Activated T-cell treated with anti-CD3 and anti-CD28 coated beads, Interleukin-2, amount 50 U/mL, for 72 hours (primary cell): ENCODE measurements at regions not wholly inside any gene's neighbourhood (a gene's known extent, or its start where the extent isn't known, plus 50 kb on each side); places are given as distances from the start of the nearest gene placed in this dataset.

Experiments used
- ATAC-seq, 2 donors: fragments of 150-1000 bp; cut with Tn5 transposase; replicated peaks in 1 of 2; 2 replicates each; pipeline ENCODE4 v1.10.0; 2021; ENCODE audit warnings: moderate library complexity in 2 of 2, mild to moderate bottlenecking in 1 of 2
- DNase-seq, 2 donors: peaks; one replicate each; pipeline ENCODE4 v3.0.0; 2021 to 2022; ENCODE audit warnings: mixed read lengths in 1 of 2
- H3K27ac Mint-ChIP-seq: one replicate; pipeline ENCODE4 v1.8.0; 2022; ENCODE audit warnings: mild to moderate bottlenecking, moderate library complexity, mixed read lengths
- H3K27me3 Mint-ChIP-seq: one replicate; pipeline ENCODE4 v1.8.0; 2022; ENCODE audit warnings: low read depth, mixed read lengths
- H3K36me3 Mint-ChIP-seq, 2 donors: one replicate each; pipeline ENCODE4 v1.8.0; 2022; ENCODE audit warnings: mixed read lengths in 2 of 2, mild to moderate bottlenecking in 1 of 2; ENCODE audit not compliant: insufficient read depth in 2 of 2
- H3K4me1 Mint-ChIP-seq: one replicate; pipeline ENCODE4 v1.8.0; 2022; ENCODE audit warnings: low read depth, mixed read lengths
- H3K4me3 Mint-ChIP-seq, 2 donors: one replicate each; pipeline ENCODE4 v1.8.0; 2022; ENCODE audit warnings: mild to moderate bottlenecking in 2 of 2, mixed read lengths in 2 of 2, moderate library complexity in 2 of 2
- H3K9me3 Mint-ChIP-seq, 2 donors: one replicate each; pipeline ENCODE4 v1.8.0; 2022; ENCODE audit warnings: mixed read lengths in 2 of 2

DNA sequence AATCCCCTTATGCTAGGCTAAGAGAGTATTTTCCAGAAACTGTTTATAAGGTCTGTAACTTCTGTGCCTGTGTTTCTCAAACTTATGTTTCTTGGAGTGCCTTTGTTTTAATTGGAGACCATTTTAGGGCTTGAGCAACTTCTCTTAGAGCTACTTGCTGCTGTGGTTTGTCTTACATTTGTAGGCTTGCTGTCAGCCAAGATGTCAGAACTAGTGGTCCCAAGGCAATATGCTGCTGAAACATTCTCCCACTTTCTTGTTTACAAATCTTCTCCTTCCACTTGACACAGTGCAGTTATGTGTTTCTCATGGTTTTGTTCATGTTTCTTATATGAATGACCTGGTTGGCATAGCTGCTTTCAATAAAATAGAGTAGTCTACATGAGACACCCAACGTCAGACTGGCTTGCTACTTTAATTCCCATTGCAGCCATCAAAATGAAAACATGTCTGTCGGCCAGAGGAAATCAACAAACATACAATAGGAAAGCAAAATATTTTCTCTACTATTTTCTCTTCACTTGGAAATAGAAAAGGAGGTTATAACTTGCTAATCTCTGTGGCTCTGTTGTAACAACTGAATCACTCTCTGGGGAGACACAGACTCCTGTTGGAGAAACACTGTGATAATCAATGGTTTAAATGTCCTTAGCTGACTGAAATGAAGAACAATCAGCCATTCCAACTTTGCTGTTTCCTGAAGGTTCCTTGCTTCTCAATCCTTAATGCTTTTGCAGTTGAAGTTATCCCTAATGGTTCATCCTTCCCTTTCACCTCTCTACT lies 426.4 kb downstream of the PDGFC start:
- Mint-ChIP-seq H3K9me3 (peaks cover 8 to 12% of the 10 kb centered on the region in 2 donors), H3K27me3 (no peaks in the 10 kb centered on the region), H3K4me1 (no peaks in the 10 kb centered on the region), H3K36me3 (no peaks in the 10 kb centered on the region), H3K4me3 (no peak overlapping the region), H3K27ac (no peak overlapping the region)
- no peak for ATAC-seq
- no peak for DNase-seq

DNA sequence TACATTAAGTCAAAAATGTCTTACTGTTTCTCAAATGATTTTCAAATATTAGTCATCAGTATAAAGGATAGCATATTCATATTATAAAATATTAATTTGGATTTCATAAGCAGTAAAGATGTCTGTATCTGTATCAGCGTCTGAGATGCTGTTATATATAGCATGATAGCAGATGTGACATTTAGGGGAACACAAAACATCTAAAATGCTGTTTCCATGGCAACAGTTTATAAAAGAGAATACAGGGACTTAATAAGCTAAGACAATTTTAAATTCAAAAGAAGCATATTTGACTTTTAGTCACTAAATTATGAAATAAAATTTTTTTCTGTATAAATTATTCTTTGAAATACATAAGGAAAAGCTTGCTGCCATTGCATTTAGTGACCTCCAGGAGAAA lies 432.2 kb downstream of the PDGFC start:
- peaks cover 9 to 15% of the 10 kb centered on the region in 2 donors for H3K9me3 Mint-ChIP-seq
- peaks cover 0 to 3% of the 10 kb centered on the region in 2 donors for H3K36me3 Mint-ChIP-seq
- H3K4me1 Mint-ChIP-seq: no peaks in the 10 kb centered on the region
- H3K4me3 Mint-ChIP-seq: no peak overlapping the region
- no peaks in the 10 kb centered on the region for H3K27me3 Mint-ChIP-seq
- no peak for DNase-seq
- H3K27ac Mint-ChIP-seq: no peak overlapping the region
- ATAC-seq: no peak

- Mint-ChIP-seq H3K4me3 (no peak overlapping the region), H3K4me1 (no peaks in the 10 kb centered on the region), H3K27ac (no peak overlapping the region), H3K9me3 (peaks cover 14 to 18% of the 10 kb centered on the region in 2 donors), H3K27me3 (no peaks in the 10 kb centered on the region), H3K36me3 (peaks cover 0 to 3% of the 10 kb centered on the region in 2 donors)
- DNase-seq (no peak), ATAC-seq (no peak)
Measured at GRCh38 chr4:156538651-156539257, 432.8 kb downstream of the PDGFC start.

DNA sequence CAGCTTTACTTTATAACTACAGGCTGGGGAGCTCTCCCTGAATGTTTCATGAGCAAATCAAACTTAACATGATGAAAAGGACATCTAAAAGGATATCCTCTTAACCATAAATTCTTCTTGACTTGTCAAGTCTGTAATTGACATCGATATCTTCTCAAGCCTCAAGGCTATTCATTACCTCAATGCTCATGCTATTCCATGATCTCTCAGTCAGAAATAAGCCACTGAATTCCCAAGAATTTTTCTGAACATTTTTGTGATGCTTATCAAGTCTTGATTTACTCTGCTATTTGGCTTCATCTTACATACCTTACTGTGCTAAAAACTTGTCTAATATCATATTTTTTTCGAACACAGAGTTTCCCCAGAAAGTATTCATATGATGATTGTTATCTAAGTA lies 433.4 kb downstream of the PDGFC start:
- H3K4me1 Mint-ChIP-seq: no peaks in the 10 kb centered on the region

GRCh38 chr4:156537286-156537685 lies 434.3 kb downstream of the PDGFC start:
- DNase-seq (no peak), ATAC-seq (no peak)
- H3K27ac Mint-ChIP-seq: no peak overlapping the region
- H3K27me3 Mint-ChIP-seq: no peaks in the 10 kb centered on the region
- H3K9me3 Mint-ChIP-seq: peaks cover 10 to 16% of the 10 kb centered on the region in 2 donors
- no peaks in the 10 kb centered on the region for H3K4me1 Mint-ChIP-seq
- H3K4me3 Mint-ChIP-seq: no peak overlapping the region
- H3K36me3 Mint-ChIP-seq: peaks cover 0 to 3% of the 10 kb centered on the region in 2 donors

More for the DNA sequence above, 433.4 kb downstream of the PDGFC start:
- peaks cover 10 to 16% of the 10 kb centered on the region in 2 donors for H3K9me3 Mint-ChIP-seq
- H3K27ac Mint-ChIP-seq: no peak overlapping the region
- H3K4me3 Mint-ChIP-seq: no peak overlapping the region
- DNase-seq (no peak), ATAC-seq (no peak)
- H3K36me3 Mint-ChIP-seq: peaks cover 0 to 3% of the 10 kb centered on the region in 2 donors
- H3K27me3 Mint-ChIP-seq: no peaks in the 10 kb centered on the region

- no peaks in the 10 kb centered on the region for H3K4me1 Mint-ChIP-seq
- peaks cover 10 to 17% of the 10 kb centered on the region in 2 donors for H3K9me3 Mint-ChIP-seq
- H3K4me3 Mint-ChIP-seq: no peak overlapping the region
- DNase-seq (no peak), ATAC-seq (no peak)
- no peak overlapping the region for H3K27ac Mint-ChIP-seq
- H3K36me3 Mint-ChIP-seq: peaks cover 0 to 3% of the 10 kb centered on the region in 2 donors
- no peaks in the 10 kb centered on the region for H3K27me3 Mint-ChIP-seq
Measured at GRCh38 chr4:156536661-156537060, 434.9 kb downstream of the PDGFC start.

DNA sequence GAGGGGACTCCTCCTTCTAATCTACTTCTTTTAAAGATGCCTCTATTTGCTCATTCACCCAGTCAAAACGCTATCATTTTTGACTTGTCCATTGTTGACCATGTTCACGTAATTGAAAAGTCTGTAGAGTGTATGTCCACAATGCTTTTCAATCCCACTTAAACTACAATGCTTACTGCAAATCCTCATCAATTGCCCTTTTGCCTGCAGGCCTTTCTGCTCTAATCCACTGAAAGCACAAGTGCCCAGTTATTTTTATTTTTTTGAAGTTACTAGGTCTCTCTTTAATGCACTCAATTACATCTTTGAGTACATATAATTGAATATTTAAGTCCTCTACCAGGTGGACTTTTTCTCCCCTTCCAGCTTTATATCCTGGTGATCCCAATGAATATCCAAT lies 437.4 kb downstream of the PDGFC start:
- Mint-ChIP-seq H3K27me3 (no peaks in the 10 kb centered on the region), H3K4me1 (no peaks in the 10 kb centered on the region), H3K4me3 (no peak overlapping the region), H3K27ac (no peak overlapping the region), H3K36me3 (peaks cover 0 to 3% of the 10 kb centered on the region in 2 donors), H3K9me3 (peaks cover 8 to 17% of the 10 kb centered on the region in 2 donors)
- no peak for ATAC-seq
- no peak for DNase-seq

- Mint-ChIP-seq H3K4me1 (no peaks in the 10 kb centered on the region), H3K4me3 (no peak overlapping the region), H3K27me3 (no peaks in the 10 kb centered on the region), H3K9me3 (peaks cover 0 to 4% of the 10 kb centered on the region in 2 donors), H3K27ac (no peak overlapping the region), H3K36me3 (no peaks in the 10 kb centered on the region)
- no peak for ATAC-seq
- DNase-seq: no peak
Measured at GRCh38 chr4:156528216-156528615, 443.4 kb downstream of the PDGFC start.

DNA sequence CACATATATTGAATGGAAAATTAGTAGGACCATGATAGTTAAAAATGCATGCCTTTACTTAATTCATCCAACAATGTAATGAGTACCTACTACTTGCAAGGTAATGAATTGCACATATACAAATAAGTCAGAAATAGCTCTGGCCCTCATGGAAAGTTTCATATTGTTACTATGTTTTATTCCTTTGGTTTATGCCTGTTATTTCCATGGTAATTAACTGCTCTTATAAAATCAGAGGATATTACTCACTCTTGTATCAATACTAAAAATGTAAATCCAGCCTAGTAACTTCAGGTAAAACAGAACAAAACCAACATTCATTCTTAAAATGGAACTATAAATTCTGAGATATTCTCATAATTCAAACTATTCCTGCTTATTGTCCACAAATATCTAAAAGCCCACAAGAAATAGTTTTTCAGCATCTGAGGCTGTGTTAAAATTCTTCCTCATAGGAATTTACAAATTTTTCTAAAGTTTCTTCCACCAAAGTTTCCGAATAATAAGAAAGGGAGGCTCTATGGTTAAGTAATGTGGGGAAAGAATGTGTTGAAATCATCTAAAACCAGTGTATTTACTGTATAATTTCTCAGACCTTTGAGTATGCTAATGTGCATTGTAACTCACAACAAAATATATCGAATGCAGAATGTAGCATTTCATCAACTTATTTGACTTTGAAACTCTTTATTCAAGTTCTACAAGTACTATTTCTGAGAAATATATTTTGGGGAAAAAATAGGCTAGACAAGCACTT lies 444.2 kb downstream of the PDGFC start:
- Mint-ChIP-seq H3K27ac (no peak overlapping the region), H3K36me3 (no peaks in the 10 kb centered on the region), H3K4me1 (no peaks in the 10 kb centered on the region), H3K4me3 (no peak overlapping the region), H3K9me3 (peaks cover 0 to 4% of the 10 kb centered on the region in 2 donors), H3K27me3 (no peaks in the 10 kb centered on the region)
- no peak for ATAC-seq
- DNase-seq: no peak

DNA sequence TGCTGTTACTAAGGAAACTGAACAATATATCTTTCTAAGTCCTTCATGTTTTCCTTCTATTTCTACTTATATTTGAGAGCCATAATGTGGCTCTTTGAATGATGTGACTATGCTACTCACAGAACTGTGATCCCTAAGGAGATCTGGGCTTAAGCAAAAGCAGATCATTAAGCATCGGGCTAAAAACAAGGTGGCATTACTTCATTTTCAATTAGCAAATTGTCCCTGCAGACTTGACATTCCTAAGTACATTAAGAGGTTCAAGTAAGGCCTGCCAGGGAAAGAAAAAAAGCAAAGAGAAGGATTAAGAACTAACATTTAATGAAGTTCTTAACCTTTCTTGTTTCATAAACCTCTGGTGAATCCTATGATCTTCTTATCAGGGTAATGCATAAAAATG lies 447.6 kb downstream of the PDGFC start:
- Mint-ChIP-seq H3K27ac (no peak overlapping the region), H3K36me3 (no peaks in the 10 kb centered on the region), H3K4me1 (no peaks in the 10 kb centered on the region), H3K4me3 (no peak overlapping the region), H3K9me3 (peaks cover 0 to 6% of the 10 kb centered on the region in 2 donors), H3K27me3 (no peaks in the 10 kb centered on the region)
- DNase-seq (no peak), ATAC-seq (no peak)

DNA sequence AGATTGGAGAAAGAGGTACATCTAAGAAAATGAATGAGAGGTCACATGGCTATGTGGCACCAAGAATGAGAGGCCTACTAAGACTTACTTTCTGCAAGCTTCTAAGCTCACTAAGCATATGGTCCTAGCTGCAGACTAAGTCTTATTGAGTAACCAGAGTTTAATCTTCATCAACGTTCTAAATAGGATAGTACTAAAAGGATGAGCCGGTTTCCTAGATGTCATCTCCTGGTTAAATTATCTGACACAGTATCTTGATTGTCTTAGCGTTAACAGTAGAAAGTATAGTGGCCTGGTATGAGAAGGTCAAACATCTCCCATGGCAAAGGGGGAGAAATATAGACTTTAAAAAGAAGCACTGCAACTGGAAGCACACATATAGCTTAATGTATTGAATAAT lies 448.1 kb downstream of the PDGFC start:
- Mint-ChIP-seq H3K4me3 (no peak overlapping the region), H3K27me3 (no peaks in the 10 kb centered on the region), H3K4me1 (no peaks in the 10 kb centered on the region), H3K9me3 (peaks cover 0 to 6% of the 10 kb centered on the region in 2 donors), H3K36me3 (no peaks in the 10 kb centered on the region), H3K27ac (no peak overlapping the region)
- ATAC-seq (no peak), DNase-seq (no peak)

DNA sequence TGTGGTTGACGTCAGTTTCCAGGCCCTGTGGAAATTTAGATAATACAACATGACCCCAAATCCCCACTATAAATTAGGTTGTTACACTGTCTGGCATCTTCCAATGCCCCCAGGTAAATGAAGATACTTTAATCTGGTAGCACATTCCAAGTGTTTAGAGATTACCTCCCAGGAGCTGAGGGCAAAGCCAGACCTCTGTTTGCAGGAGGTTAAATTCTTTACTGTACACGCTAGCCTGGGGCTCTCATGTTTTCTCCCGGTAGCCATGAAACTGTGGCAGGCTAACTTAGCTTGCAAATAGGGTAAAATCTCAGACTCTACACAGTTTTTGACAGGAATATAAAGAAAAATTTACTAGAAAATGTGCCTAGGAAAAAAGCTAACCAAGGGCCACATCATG lies 450.0 kb downstream of the PDGFC start:
- ATAC-seq: no peak
- Mint-ChIP-seq H3K4me1 (no peaks in the 10 kb centered on the region), H3K27ac (no peak overlapping the region), H3K9me3 (peaks cover 0 to 6% of the 10 kb centered on the region in 2 donors), H3K4me3 (no peak overlapping the region), H3K27me3 (no peaks in the 10 kb centered on the region), H3K36me3 (no peaks in the 10 kb centered on the region)
- DNase-seq: no peak

DNA sequence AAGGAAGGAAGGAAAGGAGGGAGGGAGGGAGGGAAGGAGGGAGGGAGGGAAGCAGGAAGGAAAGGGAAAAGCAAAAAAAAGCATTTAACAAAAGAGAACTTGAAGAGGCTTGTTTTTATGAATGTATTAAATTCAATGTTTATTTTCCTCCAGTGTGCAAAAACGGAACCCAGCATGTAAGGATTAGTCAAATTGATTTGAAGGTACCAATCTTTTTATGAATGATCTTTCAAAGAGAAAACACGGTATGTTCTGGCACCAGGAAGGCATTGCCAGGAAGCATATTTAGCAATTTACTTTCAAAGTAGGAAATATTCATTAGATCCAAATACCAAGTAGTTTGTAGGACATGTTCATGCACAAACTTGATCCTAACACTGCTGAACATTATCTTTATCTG lies 453.6 kb downstream of the PDGFC start:
- no peaks in the 10 kb centered on the region for H3K36me3 Mint-ChIP-seq
- H3K27me3 Mint-ChIP-seq: no peaks in the 10 kb centered on the region
- DNase-seq (no peak), ATAC-seq (no peak)
- no peak overlapping the region for H3K4me3 Mint-ChIP-seq
- no peaks in the 10 kb centered on the region for H3K4me1 Mint-ChIP-seq
- H3K27ac Mint-ChIP-seq: no peak overlapping the region
- H3K9me3 Mint-ChIP-seq: peaks cover 0 to 4% of the 10 kb centered on the region in 2 donors
